ENCODE measurements at regions not wholly inside any gene's neighbourhood (a gene's known extent, or its start where the extent isn't known, plus 50 kb on each side); places are given as distances from the start of the nearest gene placed in this dataset.

DNA sequence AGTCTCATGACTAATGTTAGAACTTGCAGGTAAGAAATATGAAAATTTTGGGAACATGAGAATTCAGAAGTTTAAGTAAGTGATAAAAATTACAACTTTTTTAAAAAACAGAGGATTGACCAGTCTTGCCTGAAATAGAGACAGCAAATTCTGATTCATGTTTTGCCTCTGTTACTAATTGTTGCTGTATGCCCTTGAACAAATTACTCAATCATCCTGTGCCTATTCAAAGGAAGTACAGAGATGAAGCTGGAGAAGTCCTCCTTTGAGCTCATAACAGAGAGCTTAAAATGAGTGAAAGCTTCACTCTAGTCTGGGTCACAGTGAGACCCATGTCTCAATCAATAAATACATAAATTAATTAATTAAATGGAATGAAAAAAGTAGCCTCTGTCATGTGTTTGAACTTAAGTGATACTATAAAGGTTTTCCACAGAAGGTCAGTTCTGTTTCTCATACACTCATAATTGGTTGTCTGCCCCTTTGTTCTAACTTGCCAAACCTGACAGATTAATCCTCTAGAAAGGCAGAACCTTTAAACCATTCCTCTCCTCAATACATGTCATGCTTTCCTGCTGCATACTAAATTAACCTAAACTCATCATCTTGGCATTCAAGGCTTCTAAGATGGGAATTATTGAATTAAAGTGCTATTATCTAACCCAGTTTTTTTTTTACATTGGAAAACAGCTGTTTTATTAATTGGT is 374.6 kb upstream of the LRATD1 start:
- TF ChIP-seq POLR2AphosphoS5 (IDR thresholded peaks at IDR 0.05), result no peak
- TF ChIP-seq, protein P1, sequence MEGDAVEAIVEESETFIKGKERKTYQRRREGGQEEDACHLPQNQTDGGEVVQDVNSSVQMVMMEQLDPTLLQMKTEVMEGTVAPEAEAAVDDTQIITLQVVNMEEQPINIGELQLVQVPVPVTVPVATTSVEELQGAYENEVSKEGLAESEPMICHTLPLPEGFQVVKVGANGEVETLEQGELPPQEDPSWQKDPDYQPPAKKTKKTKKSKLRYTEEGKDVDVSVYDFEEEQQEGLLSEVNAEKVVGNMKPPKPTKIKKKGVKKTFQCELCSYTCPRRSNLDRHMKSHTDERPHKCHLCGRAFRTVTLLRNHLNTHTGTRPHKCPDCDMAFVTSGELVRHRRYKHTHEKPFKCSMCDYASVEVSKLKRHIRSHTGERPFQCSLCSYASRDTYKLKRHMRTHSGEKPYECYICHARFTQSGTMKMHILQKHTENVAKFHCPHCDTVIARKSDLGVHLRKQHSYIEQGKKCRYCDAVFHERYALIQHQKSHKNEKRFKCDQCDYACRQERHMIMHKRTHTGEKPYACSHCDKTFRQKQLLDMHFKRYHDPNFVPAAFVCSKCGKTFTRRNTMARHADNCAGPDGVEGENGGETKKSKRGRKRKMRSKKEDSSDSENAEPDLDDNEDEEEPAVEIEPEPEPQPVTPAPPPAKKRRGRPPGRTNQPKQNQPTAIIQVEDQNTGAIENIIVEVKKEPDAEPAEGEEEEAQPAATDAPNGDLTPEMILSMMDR (IDR thresholded peaks at IDR 0.05), result no peak
- no peak for TF ChIP-seq EP300 (IDR thresholded peaks at IDR 0.05)
- no peak for TF ChIP-seq POLR2A (IDR thresholded peaks at IDR 0.05; ENCODE audit: low read depth)
